ENCODE measurements at regions not wholly inside any gene's neighbourhood (a gene's known extent, or its start where the extent isn't known, plus 50 kb on each side); places are given as distances from the start of the nearest gene placed in this dataset.

- H3K4me3 ChIP-seq, result no peak overlapping the region
- no peak overlapping the region for H3K27ac ChIP-seq
- intact Hi-C loops (cut with DNase I; ENCODE audit: low total_unique reads), result no loop called here
- no peak for DNase-seq
- H3K27me3 ChIP-seq (replicated peaks in 1 of 7), result no peaks in the 10 kb centered on the region
- H3K4me1 ChIP-seq, result no peaks in the 10 kb centered on the region
- TF ChIP-seq CTCF (IDR thresholded peaks at IDR 0.05 in 8 of 11, conservative IDR thresholded peaks at IDR 0.05 in 3 of 11) (no peak), POLR2A (IDR thresholded peaks at IDR 0.05) (no peak), POLR2AphosphoS5 (IDR thresholded peaks at IDR 0.05) (no peak)
- no peaks in the 10 kb centered on the region for H3K36me3 ChIP-seq
- peaks cover 0 to 62% (median 35%) of the 10 kb centered on the region in 8 donors for H3K9me3 ChIP-seq
These were observed 1941.6 kb upstream of the PRR20A start for GRCh38 chr13:55199134-55199533.

- no peaks in the 10 kb centered on the region for H3K36me3 ChIP-seq
- TF ChIP-seq POLR2AphosphoS5 (IDR thresholded peaks at IDR 0.05) (no peak), POLR2A (IDR thresholded peaks at IDR 0.05) (no peak)
- no peak for DNase-seq
- peaks cover 0 to 10% (median 0%) of the 10 kb centered on the region in 8 donors for H3K9me3 ChIP-seq
- H3K27ac ChIP-seq, result no peak overlapping the region
- H3K4me3 ChIP-seq, result no peak overlapping the region
- intact Hi-C loops (cut with DNase I; ENCODE audit: low total_unique reads), result no loop called here
- no peaks in the 10 kb centered on the region for H3K4me1 ChIP-seq
- H3K27me3 ChIP-seq (replicated peaks in 1 of 7), result no peaks in the 10 kb centered on the region
These were observed 1925.8 kb upstream of the PRR20A start for GRCh38 chr13:55214841-55215345.

- intact Hi-C loops (cut with DNase I; ENCODE audit: low total_unique reads), result no loop called here
- no peak for DNase-seq
- H3K4me1 ChIP-seq, result no peaks in the 10 kb centered on the region
These were observed 1921.2 kb upstream of the PRR20A start for GRCh38 chr13:55219538-55219937.

GRCh38 chr13:55229906-55230569 lies 1910.7 kb upstream of the PRR20A start:
- intact Hi-C loops (cut with DNase I; ENCODE audit: low total_unique reads), result no loop called here
- Histone ChIP-seq H3K27me3 (replicated peaks in 1 of 7) (no peaks in the 10 kb centered on the region), H3K27ac (no peak overlapping the region), H3K4me1 (no peaks in the 10 kb centered on the region), H3K9me3 (peaks cover 0 to 45% (median 12%) of the 10 kb centered on the region in 8 donors), H3K4me3 (no peak overlapping the region), H3K36me3 (no peaks in the 10 kb centered on the region)
- no peak for DNase-seq
- TF ChIP-seq POLR2AphosphoS5 (IDR thresholded peaks at IDR 0.05) (no peak), POLR2A (IDR thresholded peaks at IDR 0.05) (no peak), CTCF (IDR thresholded peaks at IDR 0.05 in 8 of 11, conservative IDR thresholded peaks at IDR 0.05 in 3 of 11) (no peak)
- 55 to 68% (median 59%) methylated on average over 4 of the region's 4 CpGs for WGBS, 5 donors

More at GRCh38 chr13:55219538-55219937, 1921.2 kb upstream of the PRR20A start:
- Histone ChIP-seq H3K9me3 (peaks cover 0 to 8% (median 0%) of the 10 kb centered on the region in 8 donors), H3K27me3 (replicated peaks in 1 of 7) (no peaks in the 10 kb centered on the region), H3K4me3 (no peak overlapping the region), H3K36me3 (no peaks in the 10 kb centered on the region), H3K27ac (no peak overlapping the region)
- 77 to 96% (median 85%) methylated on average over 1 of the region's 1 CpG for WGBS, 5 donors
- no peak for TF ChIP-seq POLR2A (IDR thresholded peaks at IDR 0.05)
- TF ChIP-seq CTCF (IDR thresholded peaks at IDR 0.05 in 8 of 11, conservative IDR thresholded peaks at IDR 0.05 in 3 of 11), result no peak
- no peak for TF ChIP-seq POLR2AphosphoS5 (IDR thresholded peaks at IDR 0.05)

Measured in spleen (tissue), 11 donors.